H9 (cell line): ENCODE measurements at regions not wholly inside any gene's neighbourhood (a gene's known extent, or its start where the extent isn't known, plus 50 kb on each side); places are given as distances from the start of the nearest gene placed in this dataset.

ENCODE experiments used
- DNase-seq: peaks from one replicate; pipeline ENCODE4 v3.0.0-alpha.2; 2017
- H2AFZ ChIP-seq: one replicate; pipeline ENCODE4 v1.6.1; 2013; ENCODE audit warnings: mild to moderate bottlenecking, low read length, control low read depth, moderate library complexity
- H2AK5ac ChIP-seq: 2 replicates; pipeline ENCODE4 v1.6.1; 2013; ENCODE audit warnings: low read length, control low read depth, mixed read lengths; ENCODE audit not compliant: insufficient read length
- H2BK120ac ChIP-seq: one replicate; pipeline ENCODE4 v1.6.1; 2013; ENCODE audit warnings: low read depth, mild to moderate bottlenecking, low read length, control low read depth, inconsistent platforms; ENCODE audit not compliant: poor library complexity, severe bottlenecking
- H2BK12ac ChIP-seq: 2 replicates; pipeline ENCODE4 v1.6.1; 2013; ENCODE audit warnings: low read length, control low read depth, mixed read lengths, low read depth; ENCODE audit not compliant: insufficient read length
- H2BK15ac ChIP-seq: 2 replicates; pipeline ENCODE4 v1.6.1; 2013; ENCODE audit warnings: low read depth, low read length, control low read depth
- H2BK20ac ChIP-seq: one replicate; pipeline ENCODE4 v1.6.1; 2013; ENCODE audit warnings: low read depth, mild to moderate bottlenecking, low read length, control low read depth, inconsistent platforms; ENCODE audit not compliant: poor library complexity, severe bottlenecking
- H2BK5ac ChIP-seq: 2 replicates; pipeline ENCODE4 v1.6.1; 2013; ENCODE audit warnings: low read length, control low read depth, mixed read lengths; ENCODE audit not compliant: insufficient read length
- H3K14ac ChIP-seq: 2 replicates; pipeline ENCODE4 v1.6.1; 2013; ENCODE audit warnings: low read length, control low read depth; ENCODE audit not compliant: insufficient read depth
- H3K18ac ChIP-seq: 2 replicates; pipeline ENCODE4 v1.6.1; 2013; ENCODE audit warnings: low read depth, mild to moderate bottlenecking, mixed read lengths, low read length, control low read depth; ENCODE audit not compliant: insufficient read length
- H3K23ac ChIP-seq: 2 replicates; pipeline ENCODE4 v1.6.1; 2013; ENCODE audit warnings: low read length, control low read depth, mixed read lengths, low read depth; ENCODE audit not compliant: insufficient read length
- H3K23me2 ChIP-seq: 2 replicates; pipeline ENCODE4 v1.6.1; 2013; ENCODE audit warnings: low read depth, mild to moderate bottlenecking, mixed read lengths, low read length, control low read depth; ENCODE audit not compliant: insufficient read length, poor library complexity, severe bottlenecking
- H3K27ac ChIP-seq: 2 replicates; pipeline ENCODE4 v1.5.1; 2013; ENCODE audit warnings: low read length, control low read depth, mixed read lengths, low read depth; ENCODE audit not compliant: insufficient read length
- H3K27me3 ChIP-seq: 2 replicates; pipeline ENCODE4 v1.6.1; 2013; ENCODE audit warnings: low read length, control low read depth, inconsistent platforms; ENCODE audit not compliant: insufficient read depth
- H3K4ac ChIP-seq: 2 replicates; pipeline ENCODE4 v1.6.1; 2013; ENCODE audit warnings: low read depth, mild to moderate bottlenecking, control low read depth, inconsistent platforms, low read length, moderate library complexity
- H3K4me1 ChIP-seq: 2 replicates; pipeline ENCODE4 v1.6.1; 2013; ENCODE audit warnings: low read length, control low read depth, inconsistent platforms; ENCODE audit not compliant: insufficient read depth
- H3K4me2 ChIP-seq: 2 replicates; pipeline ENCODE4 v1.6.1; 2013; ENCODE audit warnings: low read length, control low read depth, mixed read lengths; ENCODE audit not compliant: insufficient read length, insufficient read depth
- H3K56ac ChIP-seq: 2 replicates; pipeline ENCODE4 v1.6.1; 2013; ENCODE audit warnings: low read depth, mild to moderate bottlenecking, mixed read lengths, low read length, control low read depth; ENCODE audit not compliant: insufficient read length
- H3K79me1 ChIP-seq: 2 replicates; pipeline ENCODE4 v1.6.1; 2013; ENCODE audit warnings: low read depth, mild to moderate bottlenecking, moderate library complexity, low read length, control low read depth, inconsistent platforms; ENCODE audit not compliant: insufficient read depth, poor library complexity, severe bottlenecking
- H3K79me2 ChIP-seq: 2 replicates; pipeline ENCODE4 v1.6.1; 2013; ENCODE audit warnings: low read length, control low read depth, inconsistent platforms; ENCODE audit not compliant: insufficient read depth
- H3K9ac ChIP-seq: 2 replicates; pipeline ENCODE4 v1.6.1; 2013; ENCODE audit warnings: low read length, control low read depth, mixed read lengths; ENCODE audit not compliant: insufficient read length; ENCODE audit errors: extremely low read depth
- H3K9me3 ChIP-seq: one replicate; pipeline ENCODE4 v1.6.1; 2013; ENCODE audit warnings: low read depth, low read length, inconsistent platforms; ENCODE audit not compliant: control insufficient read depth
- H3T11ph ChIP-seq: one replicate; pipeline ENCODE4 v1.6.1; 2013; ENCODE audit warnings: mild to moderate bottlenecking, low read length, control low read depth, inconsistent platforms
- H4K20me1 ChIP-seq: one replicate; pipeline ENCODE4 v1.6.1; 2013; ENCODE audit not compliant: control insufficient read depth, insufficient read length, insufficient read depth
- H4K5ac ChIP-seq: 2 replicates; pipeline ENCODE4 v1.6.1; 2013; ENCODE audit warnings: low read depth, mild to moderate bottlenecking, mixed read lengths, low read length, control low read depth; ENCODE audit not compliant: insufficient read length
- H4K8ac ChIP-seq: replicated peaks from 2 replicates; pipeline ENCODE4 v1.6.1; 2013; ENCODE audit warnings: low read length, control low read depth, mixed read lengths, low read depth; ENCODE audit not compliant: insufficient read length
- H4K91ac ChIP-seq: 2 replicates; pipeline ENCODE4 v1.6.1; 2013; ENCODE audit warnings: low read depth, mild to moderate bottlenecking, moderate library complexity, mixed read lengths, low read length, control low read depth; ENCODE audit not compliant: insufficient read length
- H3K27ac Mint-ChIP-seq, 3 experiments: 2 replicates in 2 of 3; 3 replicates in 1 of 3; pipeline ENCODE4 v1.8.0; 2020 to 2021; ENCODE audit warnings: mixed read lengths in 3 of 3, mild to moderate bottlenecking in 1 of 3, moderate library complexity in 1 of 3
- H3K27me3 Mint-ChIP-seq: 2 replicates; pipeline ENCODE4 v1.8.0; 2021; ENCODE audit warnings: low read depth, mild to moderate bottlenecking, moderate library complexity, mixed read lengths
- H3K36me3 Mint-ChIP-seq, 3 experiments: 2 replicates in 2 of 3; 3 replicates in 1 of 3; pipeline ENCODE4 v1.8.0; 2020 to 2021; ENCODE audit warnings: low read depth in 3 of 3, mixed read lengths in 3 of 3; ENCODE audit not compliant: insufficient read depth in 1 of 3
- H3K4me1 Mint-ChIP-seq, 2 experiments: 2 replicates each; pipeline ENCODE4 v1.8.0; 2020; ENCODE audit warnings: mixed read lengths in 2 of 2
- H3K4me3 Mint-ChIP-seq, 2 experiments: 2 replicates in 1 of 2; 3 replicates in 1 of 2; pipeline ENCODE4 v1.8.0; 2020 to 2021; ENCODE audit warnings: mild to moderate bottlenecking in 2 of 2, mixed read lengths in 2 of 2, moderate library complexity in 1 of 2
- H3K9me3 Mint-ChIP-seq, 2 experiments: 2 replicates in 1 of 2; 3 replicates in 1 of 2; pipeline ENCODE4 v1.8.0; 2020; ENCODE audit warnings: mild to moderate bottlenecking in 2 of 2, mixed read lengths in 2 of 2, moderate library complexity in 1 of 2
- WGBS: extraction: QIAGEN DNeasy Blood & Tissue Kit; methylation state at CpG from one replicate; pipeline ENCODE4 v1.1.7; 2013; ENCODE audit warnings: missing lambda C conversion rate, low lambda C conversion rate, mixed read lengths; ENCODE audit not compliant: insufficient read length; ENCODE audit errors: extremely low coverage; 5-methylcytosine and 5-hydroxymethylcytosine counted together
- TF ChIP-seq, protein P1 (sequence below): fragments of 200-600 bp; sonication (generic); conservative IDR thresholded peaks from 3 replicates; pipeline ENCODE4 v1.8.0; 2021; ENCODE audit warnings: antibody characterized with exemption, mild to moderate bottlenecking

DNA sequence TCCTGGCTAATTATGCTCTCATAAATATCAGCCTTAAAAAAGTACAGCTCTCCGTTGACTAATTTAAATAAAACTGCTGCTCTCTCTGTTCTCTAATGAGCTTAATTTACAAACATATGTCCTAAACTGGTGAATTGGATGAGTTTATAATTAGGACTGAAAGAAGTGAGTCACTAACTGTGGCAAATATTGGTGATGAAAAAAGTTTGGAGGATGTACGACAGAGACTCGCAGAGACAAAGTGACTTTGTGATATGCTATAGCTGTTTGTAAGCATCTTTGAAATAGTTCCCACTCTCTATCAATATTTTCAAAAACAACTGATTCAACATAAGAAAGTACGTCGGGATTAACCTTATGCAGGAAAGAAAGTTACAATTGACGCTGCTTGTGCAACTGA is 138.9 kb upstream of the TMEFF2 start:
- Histone ChIP-seq H2BK12ac (no peak overlapping the region), H3K18ac (no peak overlapping the region), H2AFZ (no peak overlapping the region), H3K23me2 (no peaks in the 10 kb centered on the region), H2AK5ac (no peak overlapping the region), H3K27ac (no peak overlapping the region), H3K9ac (no peak overlapping the region), H3T11ph (no peak overlapping the region), H3K14ac (no peak overlapping the region), H4K8ac (no peak overlapping the region), H2BK15ac (no peak overlapping the region), H3K23ac (no peak overlapping the region), H3K27me3 (no peaks in the 10 kb centered on the region), H2BK120ac (no peak overlapping the region), H3K56ac (no peak overlapping the region), H4K20me1 (no peaks in the 10 kb centered on the region), H3K79me2 (no peaks in the 10 kb centered on the region), H3K4me2 (no peak overlapping the region), H2BK20ac (no peak overlapping the region), H3K79me1 (no peaks in the 10 kb centered on the region), H4K91ac (no peak overlapping the region), H4K5ac (no peak overlapping the region), H3K9me3 (no peaks in the 10 kb centered on the region), H3K4me1 (no peaks in the 10 kb centered on the region; the same call in 1 of the 2 replicates), H2BK5ac (no peak overlapping the region), H3K4ac (no peak overlapping the region)
- no CpG with 5 or more reads among the region's 6 CpGs for WGBS
- H3K9me3 Mint-ChIP-seq = no peaks in the 10 kb centered on the region
- H3K27me3 Mint-ChIP-seq = no peaks in the 10 kb centered on the region
- TF ChIP-seq, protein P1, sequence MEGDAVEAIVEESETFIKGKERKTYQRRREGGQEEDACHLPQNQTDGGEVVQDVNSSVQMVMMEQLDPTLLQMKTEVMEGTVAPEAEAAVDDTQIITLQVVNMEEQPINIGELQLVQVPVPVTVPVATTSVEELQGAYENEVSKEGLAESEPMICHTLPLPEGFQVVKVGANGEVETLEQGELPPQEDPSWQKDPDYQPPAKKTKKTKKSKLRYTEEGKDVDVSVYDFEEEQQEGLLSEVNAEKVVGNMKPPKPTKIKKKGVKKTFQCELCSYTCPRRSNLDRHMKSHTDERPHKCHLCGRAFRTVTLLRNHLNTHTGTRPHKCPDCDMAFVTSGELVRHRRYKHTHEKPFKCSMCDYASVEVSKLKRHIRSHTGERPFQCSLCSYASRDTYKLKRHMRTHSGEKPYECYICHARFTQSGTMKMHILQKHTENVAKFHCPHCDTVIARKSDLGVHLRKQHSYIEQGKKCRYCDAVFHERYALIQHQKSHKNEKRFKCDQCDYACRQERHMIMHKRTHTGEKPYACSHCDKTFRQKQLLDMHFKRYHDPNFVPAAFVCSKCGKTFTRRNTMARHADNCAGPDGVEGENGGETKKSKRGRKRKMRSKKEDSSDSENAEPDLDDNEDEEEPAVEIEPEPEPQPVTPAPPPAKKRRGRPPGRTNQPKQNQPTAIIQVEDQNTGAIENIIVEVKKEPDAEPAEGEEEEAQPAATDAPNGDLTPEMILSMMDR = no peak
- DNase-seq = no peak
- H3K4me1 Mint-ChIP-seq = no peaks in the 10 kb centered on the region
- no peak overlapping the region for H3K27ac Mint-ChIP-seq
- no peak overlapping the region for H3K4me3 Mint-ChIP-seq
- H3K36me3 Mint-ChIP-seq = no peaks in the 10 kb centered on the region
